AG09319 (cell line): ENCODE measurements at regions not wholly inside any gene's neighbourhood (a gene's known extent, or its start where the extent isn't known, plus 50 kb on each side); places are given as distances from the start of the nearest gene placed in this dataset.
A peak's percentile ranks its signal among the peaks of the same experiment; 100 is the strongest.

ENCODE experiments used
- DNase-seq: peaks from one replicate; pipeline ENCODE4 v3.0.0-alpha.2; 2010; ENCODE audit warnings: low read depth; ENCODE audit errors: extremely low read depth
- CTCF ChIP-seq: IDR thresholded peaks from 2 replicates; pipeline ENCODE4 v1.5.1; 2011; ENCODE audit warnings: low read depth, mild to moderate bottlenecking, inconsistent platforms, low read length, moderate library complexity

- DNase-seq: no peak
- no peak for TF ChIP-seq CTCF
These were observed 880.2 kb downstream of the LTN1 start for GRCh38 chr21:28112511-28112910.

- DNase-seq: peak; percentile 99
- no peak for TF ChIP-seq CTCF
These were observed 881.5 kb downstream of the LTN1 start for GRCh38 chr21:28111151-28111619.

GRCh38 chr21:28110716-28111115 lies 882.0 kb downstream of the LTN1 start:
- no peak for TF ChIP-seq CTCF
- DNase-seq: no peak

- no peak for DNase-seq
- TF ChIP-seq CTCF: no peak
These were observed 882.6 kb downstream of the LTN1 start for GRCh38 chr21:28110074-28110473.

- no peak for DNase-seq
- no peak for TF ChIP-seq CTCF
These were observed 886.2 kb downstream of the LTN1 start for GRCh38 chr21:28106370-28106890.

- no peak for TF ChIP-seq CTCF
- no peak for DNase-seq
These were observed 888.3 kb downstream of the LTN1 start for GRCh38 chr21:28104346-28104745.

GRCh38 chr21:28100366-28100765 lies 892.3 kb downstream of the LTN1 start:
- no peak for DNase-seq
- TF ChIP-seq CTCF: no peak
